GM19467 (cell line): ENCODE measurements at regions not wholly inside any gene's neighbourhood (a gene's known extent, or its start where the extent isn't known, plus 50 kb on each side); places are given as distances from the start of the nearest gene placed in this dataset.
"Not testable (repeated sequence)": the region's sequence is repeated elsewhere in the genome, so short reads cannot be mapped to it uniquely, and the experiment has no call there.

Source experiments
- ATAC-seq: cut with Tn5 transposase; IDR thresholded peaks from one replicate; pipeline ENCODE4 v1.9.1; 2021; ENCODE audit warnings: mild to moderate bottlenecking, moderate library complexity; ENCODE audit not compliant: unreplicated experiment

GRCh38 chr2:225916692-225917091, 517.2 kb downstream of the NYAP2 start:
- no peak for ATAC-seq

GRCh38 chr2:225911019-225911418, 511.5 kb downstream of the NYAP2 start:
- no peak for ATAC-seq

GRCh38 chr2:225895126-225895525, 495.6 kb downstream of the NYAP2 start:
- no peak for ATAC-seq

- ATAC-seq: no peak
Measured at GRCh38 chr2:225894236-225894980, 494.9 kb downstream of the NYAP2 start.

GRCh38 chr2:225893151-225893550, 493.6 kb downstream of the NYAP2 start:
- no peak for ATAC-seq

GRCh38 chr2:225891771-225892170, 492.3 kb downstream of the NYAP2 start:
- ATAC-seq: no peak

GRCh38 chr2:225891013-225891412, 491.5 kb downstream of the NYAP2 start:
- ATAC-seq: no peak

GRCh38 chr2:225889452-225889851, 489.9 kb downstream of the NYAP2 start:
- ATAC-seq: no peak

GRCh38 chr2:225867071-225867470, 467.6 kb downstream of the NYAP2 start:
- no peak for ATAC-seq

GRCh38 chr2:225865468-225865867, 466.0 kb downstream of the NYAP2 start:
- no peak for ATAC-seq

GRCh38 chr2:225864394-225864793, 464.9 kb downstream of the NYAP2 start:
- no peak for ATAC-seq

- ATAC-seq: no peak
Measured at GRCh38 chr2:225842939-225843338, 443.4 kb downstream of the NYAP2 start.

- no peak for ATAC-seq
Measured at GRCh38 chr2:225841314-225841713, 441.8 kb downstream of the NYAP2 start.

- no peak for ATAC-seq
Measured at GRCh38 chr2:225837328-225837727, 437.8 kb downstream of the NYAP2 start.

- no peak for ATAC-seq
Measured at GRCh38 chr2:225824748-225825449, 425.4 kb downstream of the NYAP2 start.

GRCh38 chr2:225821351-225821750, 421.8 kb downstream of the NYAP2 start:
- ATAC-seq: no peak

GRCh38 chr2:225820826-225821225, 421.3 kb downstream of the NYAP2 start:
- no peak for ATAC-seq

- ATAC-seq: no peak
Measured at GRCh38 chr2:225814554-225814953, 415.0 kb downstream of the NYAP2 start.

GRCh38 chr2:225806105-225806504, 406.6 kb downstream of the NYAP2 start:
- ATAC-seq: no peak

GRCh38 chr2:225802076-225802475, 402.6 kb downstream of the NYAP2 start:
- not testable (repeated sequence) for ATAC-seq

GRCh38 chr2:225797394-225797793, 397.9 kb downstream of the NYAP2 start:
- ATAC-seq: no peak

- ATAC-seq: no peak
Measured at GRCh38 chr2:225794652-225795400, 395.3 kb downstream of the NYAP2 start.
